Activated B cell treated with CpG ODN at 0.5 μM for 24 hours (primary cell): ENCODE measurements at regions not wholly inside any gene's neighbourhood (a gene's known extent, or its start where the extent isn't known, plus 50 kb on each side); places are given as distances from the start of the nearest gene placed in this dataset.

ENCODE experiments used
- ATAC-seq: fragments of 200-7000 bp; cut with Tn5 transposase; one replicate; pipeline ENCODE4 v1.10.0; 2021; ENCODE audit warnings: low read depth, mild to moderate bottlenecking, moderate library complexity
- CTCF ChIA-PET: fragments of 350-600 bp; sonication (Branson Sonifier 250); formaldehyde crosslinking; loops from one replicate; lab custom pipeline; 2021; ENCODE audit warnings: antibody characterized with exemption; lab: Charles Lee
- POLR2A ChIA-PET: fragments of 350-600 bp; sonication (Branson Sonifier 250); formaldehyde crosslinking; loops from one replicate; lab custom pipeline; 2021; ENCODE audit warnings: antibody characterized with exemption; lab: Charles Lee
- DNase-seq: peaks from one replicate; pipeline ENCODE4 v3.0.0; 2022
- H3K27ac Mint-ChIP-seq: one replicate; pipeline ENCODE4 v1.8.0; 2020; ENCODE audit warnings: mixed read lengths
- H3K27me3 Mint-ChIP-seq: one replicate; pipeline ENCODE4 v1.8.0; 2021; ENCODE audit warnings: mixed read lengths
- H3K36me3 Mint-ChIP-seq: one replicate; pipeline ENCODE4 v1.8.0; 2021; ENCODE audit warnings: low read depth, mixed read lengths
- H3K4me1 Mint-ChIP-seq: one replicate; pipeline ENCODE4 v1.8.0; 2021; ENCODE audit warnings: mixed read lengths
- H3K4me3 Mint-ChIP-seq: one replicate; pipeline ENCODE4 v1.8.0; 2020; ENCODE audit warnings: mild to moderate bottlenecking, mixed read lengths
- H3K9me3 Mint-ChIP-seq: one replicate; pipeline ENCODE4 v1.8.0; 2020; ENCODE audit warnings: mixed read lengths
- CTCF ChIP-seq: fragments of 200-600 bp; IDR thresholded peaks from one replicate; pipeline ENCODE4 v1.8.0; 2022; ENCODE audit warnings: antibody characterized with exemption, mild to moderate bottlenecking
- intact Hi-C: fragments of 100-400 bp; cut with micrococcal nuclease; formaldehyde crosslinking; loops from one replicate; pipeline ENCODE4 v1.15.1; 2024

DNA sequence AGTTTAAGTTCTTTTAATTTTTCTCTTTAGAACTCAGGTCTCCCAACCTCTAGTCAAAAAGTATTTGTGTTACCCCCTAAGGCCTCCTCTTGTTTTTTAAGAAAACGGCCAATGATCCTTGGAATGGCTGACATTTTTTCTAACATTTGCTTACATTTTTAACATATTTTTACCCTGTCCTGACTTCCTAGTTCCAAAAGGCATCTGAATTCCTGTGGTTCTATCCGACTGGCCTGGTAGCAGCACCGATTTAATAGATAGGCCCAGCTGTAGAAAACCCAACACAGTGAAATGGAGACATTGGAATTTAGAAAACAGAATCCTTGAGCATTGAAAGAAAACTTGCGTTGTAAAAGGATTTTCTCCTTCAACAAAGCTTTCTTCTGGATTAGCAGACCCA is 134.7 kb upstream of the GSC start:
- no peak for TF ChIP-seq CTCF
- Mint-ChIP-seq H3K36me3 (no peaks in the 10 kb centered on the region), H3K9me3 (no peaks in the 10 kb centered on the region), H3K27ac (no peak overlapping the region), H3K4me1 (no peaks in the 10 kb centered on the region), H3K27me3 (peaks cover 1% of the 10 kb centered on the region), H3K4me3 (no peak overlapping the region)
- intact Hi-C loops = no loop called here
- POLR2A ChIA-PET = no interaction called here
- DNase-seq (no peak), ATAC-seq (no peak)
- CTCF ChIA-PET = no interaction called here

- no peak overlapping the region for H3K27ac Mint-ChIP-seq
- DNase-seq = no peak
- H3K4me1 Mint-ChIP-seq = no peaks in the 10 kb centered on the region
- ChIA-PET POLR2A (no interaction called here), CTCF (no interaction called here)
- peaks cover 1% of the 10 kb centered on the region for H3K27me3 Mint-ChIP-seq
- intact Hi-C loops = no loop called here
- no peak overlapping the region for H3K4me3 Mint-ChIP-seq
- no peak for ATAC-seq
- no peak for TF ChIP-seq CTCF
- no peaks in the 10 kb centered on the region for H3K9me3 Mint-ChIP-seq
- H3K36me3 Mint-ChIP-seq = no peaks in the 10 kb centered on the region
These were observed 134.0 kb upstream of the GSC start for GRCh38 chr14:94903883-94904282.

DNA sequence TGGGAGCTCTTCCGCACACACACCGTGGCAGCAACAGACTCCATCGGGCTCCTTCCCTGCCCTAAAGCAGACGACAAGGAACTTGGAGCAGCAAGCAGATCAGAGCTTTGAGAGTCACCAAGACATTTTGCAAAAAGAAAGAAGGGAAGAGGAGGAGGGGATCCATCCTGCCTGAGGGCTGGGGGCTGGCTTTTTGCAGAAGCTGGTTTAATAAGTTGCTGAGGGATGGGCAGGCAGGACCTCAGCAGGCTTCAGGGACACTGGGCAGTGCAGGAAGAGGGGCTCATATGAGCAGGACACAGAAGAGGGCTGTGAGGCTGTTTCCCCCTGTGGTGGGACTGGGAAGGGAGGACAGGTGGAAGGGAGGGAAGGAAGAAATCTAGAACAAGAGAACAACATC is 133.4 kb upstream of the GSC start:
- POLR2A ChIA-PET = no interaction called here
- no peak overlapping the region for H3K27ac Mint-ChIP-seq
- CTCF ChIA-PET = no interaction called here
- no peak for TF ChIP-seq CTCF
- H3K36me3 Mint-ChIP-seq = no peaks in the 10 kb centered on the region
- DNase-seq = no peak
- no peaks in the 10 kb centered on the region for H3K9me3 Mint-ChIP-seq
- no peaks in the 10 kb centered on the region for H3K4me1 Mint-ChIP-seq
- intact Hi-C loops = no loop called here
- H3K4me3 Mint-ChIP-seq = no peak overlapping the region
- H3K27me3 Mint-ChIP-seq = peaks cover 1% of the 10 kb centered on the region
- ATAC-seq = no peak

- ATAC-seq (no peak), DNase-seq (no peak)
- H3K27me3 Mint-ChIP-seq = no peaks in the 10 kb centered on the region
- POLR2A ChIA-PET = no interaction called here
- CTCF ChIA-PET = interaction anchor here (0.6 kb wide), 1 partner anchor 411 kb away, joined by 3 read pairs; no protein-coding TSS in a partner anchor
- no peak overlapping the region for H3K27ac Mint-ChIP-seq
- no peaks in the 10 kb centered on the region for H3K4me1 Mint-ChIP-seq
- H3K36me3 Mint-ChIP-seq = no peaks in the 10 kb centered on the region
- no peaks in the 10 kb centered on the region for H3K9me3 Mint-ChIP-seq
- intact Hi-C loops = no loop called here
- no peak overlapping the region for H3K4me3 Mint-ChIP-seq
- TF ChIP-seq CTCF = no peak
These were observed 127.6 kb upstream of the GSC start for GRCh38 chr14:94897561-94897960.

DNA sequence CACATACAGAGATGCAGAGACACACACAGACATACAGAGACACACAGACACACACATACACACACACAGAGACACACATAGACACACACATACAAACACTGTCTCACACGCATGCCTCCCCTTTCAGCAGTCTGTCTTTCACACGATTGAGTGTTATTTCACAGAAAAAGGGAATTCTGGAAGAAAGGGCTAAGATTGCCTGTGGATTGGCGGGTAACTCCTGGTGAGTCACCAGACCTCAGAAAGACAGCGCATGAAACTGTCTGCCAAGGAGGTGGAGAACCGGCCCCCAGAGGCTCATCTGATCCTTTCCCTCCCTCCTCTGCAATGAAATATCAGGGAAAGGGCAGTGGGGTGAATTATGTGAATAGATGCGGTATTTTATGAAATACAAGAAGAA is 127.2 kb upstream of the GSC start:
- no peak for TF ChIP-seq CTCF
- no peak overlapping the region for H3K4me3 Mint-ChIP-seq
- no peaks in the 10 kb centered on the region for H3K4me1 Mint-ChIP-seq
- intact Hi-C loops = no loop called here
- ATAC-seq (no peak), DNase-seq (no peak)
- ChIA-PET CTCF (interaction anchor here (0.6 kb wide), 1 partner anchor 411 kb away, joined by 3 read pairs; no protein-coding TSS in a partner anchor), POLR2A (no interaction called here)
- no peaks in the 10 kb centered on the region for H3K9me3 Mint-ChIP-seq
- no peaks in the 10 kb centered on the region for H3K36me3 Mint-ChIP-seq
- no peak overlapping the region for H3K27ac Mint-ChIP-seq
- no peaks in the 10 kb centered on the region for H3K27me3 Mint-ChIP-seq
